GM13976 (cell line): ENCODE measurements at regions not wholly inside any gene's neighbourhood (a gene's known extent, or its start where the extent isn't known, plus 50 kb on each side); places are given as distances from the start of the nearest gene placed in this dataset.

Source experiments
- DNase-seq: peaks from one replicate; pipeline ENCODE4 v3.0.0; 2012; ENCODE audit warnings: low spot score
- in situ Hi-C: fragments of 300-500 bp; cut with MboI; formaldehyde crosslinking; loops from one replicate; pipeline ENCODE4 v1.12.0; 2022; ENCODE audit warnings: low sequenced_read_pairs, mixed read lengths, inconsistent platforms; ENCODE audit not compliant: unreplicated experiment
- TF ChIP-seq, protein P1 (sequence below): IDR thresholded peaks from 2 replicates; pipeline ENCODE4 v1.5.1; 2012; ENCODE audit warnings: borderline replicate concordance, mild to moderate bottlenecking; ENCODE audit not compliant: insufficient read depth; ENCODE audit errors: extremely low read depth, missing control alignments, control extremely low read depth

DNA sequence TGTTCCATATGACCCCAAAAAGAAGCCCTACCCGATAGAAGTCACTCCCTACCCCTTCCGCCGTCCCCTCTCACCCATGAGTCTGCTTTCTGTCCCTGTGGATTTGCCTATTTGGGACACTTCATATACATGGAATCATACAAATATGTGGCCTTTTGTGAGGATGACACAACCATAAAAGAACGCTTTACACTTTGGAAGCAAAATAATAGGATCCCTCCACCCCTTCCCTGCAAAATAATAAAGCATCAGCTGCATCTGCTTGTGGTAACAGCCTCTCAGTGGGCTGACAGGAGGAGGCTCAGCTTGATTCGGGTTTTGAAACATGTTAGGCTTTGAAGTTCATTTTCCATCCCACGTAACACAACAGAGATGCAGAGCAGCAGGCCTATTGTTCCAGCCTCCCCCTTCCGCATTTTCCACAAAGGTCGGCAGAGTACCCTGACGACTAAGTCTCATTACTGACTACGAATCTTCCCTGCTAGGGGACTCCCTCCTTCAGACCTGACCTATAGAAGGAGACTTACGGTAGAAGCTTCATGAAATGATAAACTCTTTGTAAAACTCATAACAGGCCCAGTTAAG, 99.1 kb downstream of the ALDH8A1 start:
- no peak for DNase-seq
- TF ChIP-seq, protein P1, sequence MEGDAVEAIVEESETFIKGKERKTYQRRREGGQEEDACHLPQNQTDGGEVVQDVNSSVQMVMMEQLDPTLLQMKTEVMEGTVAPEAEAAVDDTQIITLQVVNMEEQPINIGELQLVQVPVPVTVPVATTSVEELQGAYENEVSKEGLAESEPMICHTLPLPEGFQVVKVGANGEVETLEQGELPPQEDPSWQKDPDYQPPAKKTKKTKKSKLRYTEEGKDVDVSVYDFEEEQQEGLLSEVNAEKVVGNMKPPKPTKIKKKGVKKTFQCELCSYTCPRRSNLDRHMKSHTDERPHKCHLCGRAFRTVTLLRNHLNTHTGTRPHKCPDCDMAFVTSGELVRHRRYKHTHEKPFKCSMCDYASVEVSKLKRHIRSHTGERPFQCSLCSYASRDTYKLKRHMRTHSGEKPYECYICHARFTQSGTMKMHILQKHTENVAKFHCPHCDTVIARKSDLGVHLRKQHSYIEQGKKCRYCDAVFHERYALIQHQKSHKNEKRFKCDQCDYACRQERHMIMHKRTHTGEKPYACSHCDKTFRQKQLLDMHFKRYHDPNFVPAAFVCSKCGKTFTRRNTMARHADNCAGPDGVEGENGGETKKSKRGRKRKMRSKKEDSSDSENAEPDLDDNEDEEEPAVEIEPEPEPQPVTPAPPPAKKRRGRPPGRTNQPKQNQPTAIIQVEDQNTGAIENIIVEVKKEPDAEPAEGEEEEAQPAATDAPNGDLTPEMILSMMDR, result no peak
- in situ Hi-C loops, result no loop called here

DNA sequence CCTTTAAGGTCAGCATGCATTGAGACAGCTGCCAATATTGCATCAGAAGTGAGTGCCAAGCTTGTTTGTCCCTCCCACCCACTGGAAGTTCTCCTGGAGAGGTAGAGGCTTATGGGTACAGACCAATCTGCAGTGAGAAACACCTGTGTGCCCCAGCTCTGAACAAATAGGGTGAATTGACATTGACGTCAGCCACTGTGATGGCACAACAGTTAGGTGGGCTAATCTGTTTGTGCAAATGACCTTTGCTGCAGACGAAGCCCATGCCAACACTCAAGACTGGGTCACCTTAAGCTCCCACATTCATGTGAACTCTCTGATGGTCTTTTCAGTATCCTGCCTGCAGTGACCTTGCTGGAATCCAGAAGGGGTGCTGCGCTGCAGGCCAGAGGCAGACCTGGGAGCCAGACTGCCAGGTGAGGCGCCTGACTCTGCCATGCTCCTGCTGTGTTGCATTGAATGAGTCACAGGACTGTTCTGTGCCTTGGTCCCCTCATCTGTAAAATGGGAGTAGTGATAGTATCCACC, 99.9 kb downstream of the ALDH8A1 start:
- in situ Hi-C loops, result no loop called here
- DNase-seq, result no peak
- TF ChIP-seq, protein P1, result no peak

DNA sequence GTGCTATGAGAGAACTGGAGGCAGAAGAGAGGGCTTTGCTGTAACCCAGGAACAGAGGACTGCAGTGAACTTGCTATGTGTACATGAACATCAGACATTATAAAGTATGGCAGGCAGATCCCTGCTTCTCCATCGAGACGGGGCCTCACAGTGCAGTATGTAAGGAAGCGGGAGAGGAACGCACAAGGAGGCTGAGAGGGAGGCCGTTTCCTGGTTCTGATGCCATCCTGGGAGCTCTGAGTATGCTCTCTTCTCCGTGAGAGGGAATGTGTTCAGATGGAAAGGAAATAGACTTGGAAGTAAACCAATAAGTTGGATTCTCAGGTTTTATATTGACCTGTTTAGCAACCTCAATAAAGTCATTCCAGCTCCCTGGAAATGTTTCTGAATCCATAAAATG, 101.8 kb downstream of the ALDH8A1 start:
- TF ChIP-seq, protein P1, result no peak
- in situ Hi-C loops, result no loop called here
- no peak for DNase-seq

DNA sequence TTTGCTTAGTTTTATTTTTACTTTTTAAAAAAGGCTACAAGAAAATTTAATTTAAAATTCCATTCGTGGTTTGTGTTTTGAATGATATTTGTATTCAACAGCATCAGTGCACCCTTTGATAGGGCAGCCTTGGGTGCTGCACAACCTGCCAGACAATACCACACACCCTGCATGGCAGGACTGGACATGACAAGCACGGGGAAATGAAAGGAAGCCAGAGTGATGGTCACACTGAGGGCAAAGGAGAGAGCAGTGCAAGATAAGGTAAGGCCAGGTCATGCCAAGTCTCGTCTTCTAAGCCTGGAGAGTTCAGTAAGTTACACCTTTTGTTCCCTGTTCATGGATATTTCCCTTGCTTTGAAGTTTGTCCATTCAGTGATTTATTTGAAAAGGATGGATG, 103.0 kb downstream of the ALDH8A1 start:
- TF ChIP-seq, protein P1, result no peak
- no peak for DNase-seq
- in situ Hi-C loops, result no loop called here

DNA sequence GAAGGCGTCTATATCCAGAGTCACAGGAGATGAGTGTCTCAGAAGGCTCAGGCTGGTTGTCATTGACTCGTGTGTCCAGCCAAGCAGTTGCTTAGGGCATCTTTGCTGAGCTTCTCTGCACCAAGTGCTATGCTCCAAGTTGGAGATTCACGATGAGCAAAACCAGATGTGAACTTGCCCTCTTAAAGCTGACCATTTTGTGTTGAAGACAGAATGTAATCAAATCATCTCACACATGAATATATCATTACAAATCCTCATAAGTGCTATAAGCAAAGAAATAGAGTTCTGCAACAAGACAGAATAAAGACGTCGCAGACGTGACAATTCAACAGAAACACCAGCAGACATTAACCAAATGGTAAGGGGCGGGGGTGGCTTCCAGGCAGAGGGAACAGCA, 103.9 kb downstream of the ALDH8A1 start:
- in situ Hi-C loops, result no loop called here
- TF ChIP-seq, protein P1, result no peak
- no peak for DNase-seq

DNA sequence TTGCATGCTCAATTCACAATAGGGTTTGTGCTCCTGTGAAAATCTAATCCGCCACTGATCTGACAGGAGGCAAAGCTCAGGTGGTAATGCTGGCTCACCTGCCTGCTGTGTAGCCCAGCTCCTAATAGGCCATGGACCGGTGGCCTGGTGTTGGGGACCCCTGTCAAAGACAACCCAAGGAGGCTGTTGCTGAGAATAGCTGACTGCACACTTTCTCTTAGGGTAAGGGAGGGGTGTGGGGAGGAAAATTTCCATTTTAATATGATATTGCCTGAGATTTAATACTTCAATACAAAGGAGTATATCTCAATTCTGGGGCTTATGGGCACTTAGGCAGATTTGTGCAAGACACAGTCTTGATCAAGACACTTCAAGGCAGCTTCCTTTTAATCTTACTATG, 105.8 kb downstream of the ALDH8A1 start:
- TF ChIP-seq, protein P1, result no peak
- DNase-seq, result no peak
- in situ Hi-C loops, result no loop called here
